ENCODE measurements at regions not wholly inside any gene's neighbourhood (a gene's known extent, or its start where the extent isn't known, plus 50 kb on each side); places are given as distances from the start of the nearest gene placed in this dataset.
A peak's percentile ranks its signal among the peaks of the same experiment; 100 is the strongest.

GRCh38 chr5:130795037-130795436 lies 370.0 kb downstream of the HINT1 start:
- Mint-ChIP-seq H3K27me3 (ENCODE audit: insufficient read depth, unreplicated experiment) (no peaks in the 10 kb centered on the region), H3K36me3 (ENCODE audit: insufficient read depth, unreplicated experiment) (no peaks in the 10 kb centered on the region), H3K4me3 (ENCODE audit: unreplicated experiment) (no peak overlapping the region), H3K4me1 (ENCODE audit: insufficient read depth, unreplicated experiment) (peaks cover 17% of the 10 kb centered on the region), H3K9me3 (ENCODE audit: unreplicated experiment) (peaks cover 18% of the 10 kb centered on the region), H3K27ac (ENCODE audit: low read depth, unreplicated experiment) (peak overlapping the region; percentile 14)
- CTCF ChIA-PET: interaction anchor here (0.6 kb wide), 1 partner anchor 890 kb away, joined by 4 read pairs; no protein-coding TSS in a partner anchor
- no peak for TF ChIP-seq CTCF (IDR thresholded peaks at IDR 0.05; ENCODE audit: unreplicated experiment)
- no TSS peak for BruUV-seq (replicated peaks)
- DNase-seq (ENCODE audit: unreplicated experiment): peak; percentile 53
- POLR2A ChIA-PET: no interaction called here
- intact Hi-C loops (cut with micrococcal nuclease): no loop called here

- no peak for TF ChIP-seq CTCF (IDR thresholded peaks at IDR 0.05; ENCODE audit: unreplicated experiment)
- POLR2A ChIA-PET: no interaction called here
- intact Hi-C loops (cut with micrococcal nuclease): no loop called here
- CTCF ChIA-PET: no interaction called here
- Mint-ChIP-seq H3K36me3 (ENCODE audit: insufficient read depth, unreplicated experiment) (no peaks in the 10 kb centered on the region), H3K4me1 (ENCODE audit: insufficient read depth, unreplicated experiment) (peaks cover 7% of the 10 kb centered on the region), H3K9me3 (ENCODE audit: unreplicated experiment) (no peaks in the 10 kb centered on the region), H3K27me3 (ENCODE audit: insufficient read depth, unreplicated experiment) (no peaks in the 10 kb centered on the region), H3K27ac (ENCODE audit: low read depth, unreplicated experiment) (no peak overlapping the region), H3K4me3 (ENCODE audit: unreplicated experiment) (no peak overlapping the region)
- no TSS peak for BruUV-seq (replicated peaks)
- no peak for DNase-seq (ENCODE audit: unreplicated experiment)
Observed at GRCh38 chr5:130777794-130778193, 387.3 kb downstream of the HINT1 start.

- H3K27ac Mint-ChIP-seq (ENCODE audit: low read depth, unreplicated experiment): peak overlapping the region; percentile 5
- no peak for TF ChIP-seq CTCF (IDR thresholded peaks at IDR 0.05; ENCODE audit: unreplicated experiment)
- intact Hi-C loops (cut with micrococcal nuclease): no loop called here
- H3K36me3 Mint-ChIP-seq (ENCODE audit: insufficient read depth, unreplicated experiment): no peaks in the 10 kb centered on the region
- POLR2A ChIA-PET: interaction anchor here (0.6 to 1.6 kb wide), 3 partner anchors 10 to 223 kb away, joined by 3 to 4 read pairs (median 3); no protein-coding TSS in a partner anchor
- H3K9me3 Mint-ChIP-seq (ENCODE audit: unreplicated experiment): no peaks in the 10 kb centered on the region
- BruUV-seq (replicated peaks): no TSS peak
- H3K27me3 Mint-ChIP-seq (ENCODE audit: insufficient read depth, unreplicated experiment): no peaks in the 10 kb centered on the region
- CTCF ChIA-PET: interaction anchor here (0.6 to 1.2 kb wide), 5 partner anchors 51 to 664 kb away, joined by 3 read pairs; no protein-coding TSS in a partner anchor
- DNase-seq (ENCODE audit: unreplicated experiment): peak; percentile 76
- H3K4me1 Mint-ChIP-seq (ENCODE audit: insufficient read depth, unreplicated experiment): peaks cover 7% of the 10 kb centered on the region
- H3K4me3 Mint-ChIP-seq (ENCODE audit: unreplicated experiment): no peak overlapping the region
Observed at GRCh38 chr5:130773813-130774212, 391.2 kb downstream of the HINT1 start.

GRCh38 chr5:130762031-130762430 lies 403.0 kb downstream of the HINT1 start:
- intact Hi-C loops (cut with micrococcal nuclease): no loop called here
- CTCF ChIA-PET: no interaction called here
- TF ChIP-seq CTCF (IDR thresholded peaks at IDR 0.05; ENCODE audit: unreplicated experiment): no peak
- Mint-ChIP-seq H3K4me3 (ENCODE audit: unreplicated experiment) (no peak overlapping the region), H3K27ac (ENCODE audit: low read depth, unreplicated experiment) (no peak overlapping the region), H3K9me3 (ENCODE audit: unreplicated experiment) (no peaks in the 10 kb centered on the region), H3K4me1 (ENCODE audit: insufficient read depth, unreplicated experiment) (no peaks in the 10 kb centered on the region), H3K27me3 (ENCODE audit: insufficient read depth, unreplicated experiment) (no peaks in the 10 kb centered on the region), H3K36me3 (ENCODE audit: insufficient read depth, unreplicated experiment) (no peaks in the 10 kb centered on the region)
- POLR2A ChIA-PET: no interaction called here
- DNase-seq (ENCODE audit: unreplicated experiment): peak; percentile 26
- BruUV-seq (replicated peaks): no TSS peak
